SK-N-SH treated with all-trans-retinoic acid at 6 μM for 48 hours (cell line): ENCODE measurements at regions not wholly inside any gene's neighbourhood (a gene's known extent, or its start where the extent isn't known, plus 50 kb on each side); places are given as distances from the start of the nearest gene placed in this dataset.

Experiments
- ARNTL ChIP-seq: fragments of 450-650 bp; formaldehyde crosslinking; IDR thresholded peaks from 2 replicates; pipeline ENCODE4 v1.5.0; 2020; ENCODE audit warnings: low read depth, mild to moderate bottlenecking, moderate library complexity, borderline replicate concordance
- BACH2 ChIP-seq: fragments of 250-450 bp; sonication (Bioruptor Pico); IDR thresholded peaks from 2 replicates; pipeline ENCODE4 v1.9.0; 2021; ENCODE audit warnings: mild to moderate bottlenecking, borderline replicate concordance
- CREB5 ChIP-seq: fragments of 250-450 bp; sonication (Bioruptor Pico); IDR thresholded peaks from 2 replicates; pipeline ENCODE4 v1.5.1; 2020; ENCODE audit warnings: low read depth, mild to moderate bottlenecking, moderate library complexity
- CSRNP3 ChIP-seq: fragments of 250-450 bp; sonication (Bioruptor Pico); IDR thresholded peaks from 2 replicates; pipeline ENCODE4 v1.5.1; 2021; ENCODE audit warnings: mild to moderate bottlenecking, moderate library complexity
- OSR1 ChIP-seq: fragments of 250-450 bp; sonication (Bioruptor Pico); IDR thresholded peaks from 2 replicates; pipeline ENCODE4 v1.8.0; 2022; ENCODE audit warnings: moderate library complexity, mild to moderate bottlenecking, inconsistent platforms
- PATZ1 ChIP-seq: fragments of 250-450 bp; sonication (Bioruptor Pico); IDR thresholded peaks from 2 replicates; pipeline ENCODE4 v1.8.0; 2020; ENCODE audit warnings: mild to moderate bottlenecking, moderate library complexity, borderline replicate concordance
- POU6F1 ChIP-seq: fragments of 250-450 bp; sonication (Bioruptor Pico); IDR thresholded peaks from 2 replicates; pipeline ENCODE4 v1.8.0; 2021; ENCODE audit warnings: low read depth, mild to moderate bottlenecking, moderate library complexity, borderline replicate concordance
- RARB ChIP-seq: fragments of 250-450 bp; sonication (Bioruptor Pico); IDR thresholded peaks from 2 replicates; pipeline ENCODE4 v1.8.0; 2021; ENCODE audit warnings: mild to moderate bottlenecking, moderate library complexity
- SNAI2 ChIP-seq: fragments of 250-450 bp; sonication (Bioruptor Pico); IDR thresholded peaks from 2 replicates; pipeline ENCODE4 v1.5.0; 2020; ENCODE audit warnings: mild to moderate bottlenecking, moderate library complexity
- TSHZ2 ChIP-seq: fragments of 250-450 bp; sonication (Bioruptor Pico); IDR thresholded peaks from 2 replicates; pipeline ENCODE4 v1.5.0; 2020; ENCODE audit warnings: mild to moderate bottlenecking, moderate library complexity
- ZFP3 ChIP-seq: fragments of 250-450 bp; sonication (Bioruptor Pico); IDR thresholded peaks from 2 replicates; pipeline ENCODE4 v1.5.0; 2020; ENCODE audit warnings: mild to moderate bottlenecking, moderate library complexity

- no peak for TF ChIP-seq PATZ1 (CRISPR knock-in tag)
- TF ChIP-seq POU6F1 = no peak
- TF ChIP-seq ZFP3 (CRISPR knock-in tag) = no peak
- no peak for TF ChIP-seq CREB5
- no peak for TF ChIP-seq SNAI2 (CRISPR knock-in tag)
- no peak for TF ChIP-seq RARB (CRISPR knock-in tag)
- TF ChIP-seq ARNTL (CRISPR knock-in tag) = no peak
- TF ChIP-seq TSHZ2 (CRISPR knock-in tag) = no peak
- no peak for TF ChIP-seq BACH2 (CRISPR knock-in tag)
- TF ChIP-seq CSRNP3 = no peak
- TF ChIP-seq OSR1 (CRISPR knock-in tag) = no peak
These were observed 488.4 kb upstream of the TECRL start for GRCh38 chr4:64897683-64898082.
